Stromal cell of bone marrow (primary cell): ENCODE measurements at regions not wholly inside any gene's neighbourhood (a gene's known extent, or its start where the extent isn't known, plus 50 kb on each side); places are given as distances from the start of the nearest gene placed in this dataset.

Source experiments
- DNase-seq: peaks from one replicate; pipeline ENCODE4 v3.0.0-alpha.2; 2012; ENCODE audit warnings: low read depth

- no peak for DNase-seq
Observed at GRCh38 chr11:93963072-93963471, 58.1 kb upstream of the HEPHL1 start.

GRCh38 chr11:93967258-93967657 is 53.9 kb upstream of the HEPHL1 start:
- DNase-seq = no peak

DNA sequence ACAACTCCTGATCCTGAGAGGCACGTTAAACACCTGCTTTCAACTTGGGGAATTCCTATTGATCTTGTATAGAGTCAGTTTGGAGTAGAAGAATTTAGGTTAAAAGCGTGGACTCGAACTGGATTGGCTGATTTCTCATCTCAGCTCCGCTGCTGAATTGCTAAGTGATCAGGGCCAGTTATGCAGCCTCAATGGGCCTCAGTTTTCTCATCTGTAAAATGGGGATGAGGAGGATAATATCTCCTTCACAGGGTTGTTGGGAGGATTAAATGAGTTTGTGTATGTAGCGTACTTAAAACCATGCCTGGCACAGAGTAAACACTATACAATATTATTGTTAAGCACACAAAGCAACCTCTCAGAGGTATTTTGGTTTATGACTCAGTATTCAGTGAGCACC is 53.2 kb upstream of the HEPHL1 start:
- no peak for DNase-seq

DNA sequence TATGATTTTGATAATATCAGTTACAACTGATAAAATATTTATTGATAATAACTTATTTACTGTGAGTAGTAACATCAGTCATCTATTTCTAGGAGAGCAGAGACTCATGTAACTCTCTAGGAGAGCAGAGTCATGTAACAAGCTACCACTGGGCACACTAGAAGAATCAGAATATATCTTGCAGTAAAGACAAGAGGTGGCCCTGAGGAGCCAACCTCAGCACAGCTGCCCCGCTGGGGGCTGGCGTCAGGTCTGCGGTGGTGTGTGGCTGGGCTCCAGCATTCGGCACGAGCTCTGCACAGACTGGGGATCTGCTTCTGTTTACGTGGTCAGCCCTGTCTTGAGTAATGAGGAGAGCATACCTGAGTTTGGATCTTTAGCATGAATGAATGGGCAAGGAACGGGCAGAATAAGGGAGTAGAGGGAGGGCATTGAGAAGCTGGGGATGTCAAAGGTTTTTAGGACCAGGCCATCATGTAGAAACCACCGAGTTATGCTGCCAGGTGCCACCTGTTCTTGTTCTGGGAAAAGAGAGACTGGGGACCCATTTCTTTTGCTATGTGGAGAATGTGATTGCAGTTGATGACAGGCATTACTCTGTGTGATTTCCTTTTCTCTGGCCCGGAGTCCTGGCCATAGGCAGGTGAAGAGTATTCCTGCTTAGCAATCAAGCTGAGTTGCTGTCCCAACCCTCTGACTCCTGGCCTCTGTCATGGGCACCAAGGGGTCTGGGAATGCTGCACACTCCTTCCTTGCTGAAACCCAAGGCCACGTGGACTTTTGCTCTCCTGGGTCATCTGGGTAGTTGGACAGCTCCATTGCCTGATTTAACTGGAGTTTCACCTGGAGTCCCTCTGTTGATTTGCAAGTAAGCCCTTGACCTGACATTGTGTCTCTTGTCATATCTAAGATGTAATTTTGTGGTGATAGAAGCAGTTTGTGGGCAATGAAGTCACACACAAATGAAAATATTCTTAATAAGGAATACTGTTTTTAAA is 50.9 kb upstream of the HEPHL1 start:
- no peak for DNase-seq
